MV-4-11 (cell line): ENCODE measurements at regions not wholly inside any gene's neighbourhood (a gene's known extent, or its start where the extent isn't known, plus 50 kb on each side); places are given as distances from the start of the nearest gene placed in this dataset.
A peak's percentile ranks its signal among the peaks of the same experiment; 100 is the strongest.

Experiments used
- DNase-seq: peaks from one replicate; lab custom pipeline; 2025; lab: John Stamatoyannopoulos, UW

DNA sequence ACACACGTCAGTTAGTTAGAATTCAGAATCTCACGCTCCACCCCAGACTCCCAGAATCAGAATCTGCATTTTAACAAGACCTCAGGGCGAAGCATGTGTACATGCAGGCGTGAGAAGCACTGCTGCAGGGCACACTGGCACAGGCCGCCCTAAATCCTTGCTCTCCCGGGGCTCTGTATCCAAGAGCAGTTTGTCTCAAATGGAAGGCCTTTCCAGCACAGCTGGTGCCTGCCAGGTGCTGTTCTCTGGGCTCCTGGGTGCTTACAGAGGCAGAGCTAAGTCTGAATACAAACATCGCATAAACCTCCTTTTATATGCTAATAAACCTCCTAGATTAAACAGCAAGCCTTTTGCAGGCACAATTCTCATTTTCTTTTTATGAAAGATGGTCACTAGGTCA is 119.1 kb upstream of the CD93 start:
- DNase-seq, result no peak

DNA sequence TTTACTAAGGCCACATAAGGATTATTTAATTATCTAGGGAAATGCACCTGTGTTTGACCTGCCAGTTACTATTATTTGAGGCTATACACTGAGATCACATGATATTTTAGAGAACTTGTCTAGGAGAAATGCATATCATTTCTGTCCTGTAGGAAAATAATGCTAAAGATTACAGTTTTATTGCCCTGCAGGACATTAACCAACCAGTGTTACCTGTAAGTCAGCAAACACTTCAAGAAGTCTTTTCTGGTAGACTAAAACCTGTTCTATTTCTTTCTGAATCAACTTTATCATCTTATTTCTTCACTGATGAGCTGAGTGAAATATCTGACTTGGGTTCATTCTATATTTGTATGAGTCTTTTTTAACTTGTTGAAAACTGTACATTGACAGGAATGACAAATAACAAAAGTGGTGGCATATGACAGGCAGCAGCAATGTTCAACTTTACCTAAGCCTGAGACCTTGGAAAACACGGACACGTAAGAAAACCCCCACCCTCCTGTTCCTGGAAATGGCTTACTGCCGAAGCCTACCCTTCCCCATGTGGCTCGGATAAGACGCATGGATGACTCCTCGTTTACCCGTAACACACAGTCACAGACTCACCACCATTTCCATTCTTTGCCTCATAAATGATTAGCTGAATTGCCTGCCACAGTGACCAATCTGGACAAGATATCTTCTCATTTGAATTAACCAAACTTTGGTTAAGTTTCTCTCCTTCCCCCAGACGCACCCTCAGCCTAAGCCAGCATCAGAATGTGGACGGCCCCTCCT is 118.0 kb upstream of the CD93 start:
- DNase-seq, result no peak

DNA sequence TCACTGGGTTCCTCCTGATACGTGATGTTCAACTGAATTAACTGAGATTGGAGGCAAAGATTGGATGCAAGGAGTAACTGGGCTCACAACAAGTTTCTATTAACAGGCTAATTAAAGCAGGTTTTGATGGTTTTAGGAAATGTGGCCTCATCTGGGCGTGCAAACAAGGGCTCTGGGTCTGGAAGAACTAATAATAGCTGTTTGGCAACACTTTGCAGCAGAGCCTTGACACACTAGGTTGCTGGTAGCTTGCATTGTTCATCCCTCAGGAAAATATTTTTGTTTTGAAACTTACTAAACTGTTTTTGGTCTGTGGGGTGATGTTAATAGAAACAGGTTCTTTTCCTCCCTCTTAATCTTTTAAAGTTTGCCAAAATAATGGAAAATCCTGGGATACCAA is 117.2 kb upstream of the CD93 start:
- DNase-seq, result no peak

DNA sequence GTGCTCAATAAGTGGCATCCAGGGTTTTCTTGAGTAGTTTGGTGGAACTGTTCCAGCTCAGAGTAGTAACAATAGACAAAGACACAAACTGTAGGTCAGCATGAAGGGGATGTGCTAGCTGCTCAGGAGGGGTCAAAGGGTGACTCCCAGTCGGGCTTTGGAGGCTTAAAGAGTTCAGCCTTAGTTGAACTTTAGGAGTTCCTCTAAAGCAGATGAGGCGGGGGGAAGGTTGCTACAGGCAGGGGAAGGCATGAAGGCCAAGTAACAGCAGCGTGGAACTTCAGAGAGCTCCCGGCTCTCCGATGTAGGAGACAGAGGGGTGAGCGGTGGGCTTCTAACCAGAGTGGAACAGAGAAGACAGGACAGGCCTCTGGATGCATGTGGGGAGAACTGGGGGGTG is 115.5 kb upstream of the CD93 start:
- peak; percentile 42 for DNase-seq

DNA sequence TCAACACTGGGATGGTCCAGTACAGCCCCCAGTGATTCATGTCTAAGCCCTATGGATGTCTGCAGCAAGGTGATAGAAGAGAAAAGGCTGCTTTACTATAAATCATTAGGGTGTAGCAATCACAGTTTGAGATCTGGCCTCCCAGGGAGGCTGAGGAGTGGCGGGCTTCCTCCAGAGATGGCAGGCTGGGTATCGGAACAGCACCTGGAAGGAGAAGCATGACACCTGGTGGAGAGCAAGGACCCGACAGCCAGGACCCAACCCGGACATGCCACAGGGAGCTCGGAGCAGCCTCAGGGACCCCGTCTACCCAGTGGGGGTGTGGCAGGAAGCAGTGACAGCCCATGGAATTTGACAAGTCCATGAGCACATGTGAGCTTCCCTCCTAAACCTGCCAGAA is 114.8 kb upstream of the CD93 start:
- DNase-seq, result peak; percentile 12

DNA sequence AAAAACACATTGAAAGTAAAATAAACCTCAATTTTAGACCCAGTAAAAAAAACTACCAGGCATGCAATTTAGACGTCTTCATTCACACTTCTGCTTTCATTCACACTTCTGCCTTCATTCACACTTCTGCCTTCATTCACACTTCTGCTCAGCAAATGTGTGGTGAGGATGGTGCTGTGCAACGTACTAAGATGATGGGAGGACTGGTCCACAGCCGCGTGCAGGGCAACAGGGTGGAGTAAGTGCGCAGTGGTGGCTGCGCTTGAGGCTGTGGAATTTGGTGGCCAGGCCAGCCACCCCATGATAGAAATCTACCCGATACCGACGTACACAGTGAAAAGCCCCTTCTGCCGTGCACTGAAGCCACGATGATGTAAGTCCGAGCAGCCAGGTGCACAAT is 114.3 kb upstream of the CD93 start:
- peak; percentile 93 for DNase-seq

DNA sequence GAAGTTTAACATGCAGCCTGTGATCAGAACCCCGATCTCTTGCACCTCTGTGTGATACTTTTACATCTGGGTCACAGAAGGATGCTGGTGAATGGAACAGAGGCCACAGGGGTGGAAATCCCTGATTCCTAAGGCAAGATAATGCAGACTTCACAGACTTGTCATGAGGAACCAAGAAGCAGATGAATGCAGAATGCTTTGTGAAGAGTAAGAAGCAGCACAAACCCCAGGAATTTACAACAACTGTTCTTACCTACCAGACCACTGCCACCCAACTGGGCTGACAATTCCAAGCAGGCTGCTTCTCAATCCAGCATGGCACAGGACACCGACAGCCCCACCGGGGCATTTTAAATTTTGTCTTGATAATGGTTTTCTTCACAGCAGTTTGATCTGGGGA is 113.2 kb upstream of the CD93 start:
- no peak for DNase-seq

DNA sequence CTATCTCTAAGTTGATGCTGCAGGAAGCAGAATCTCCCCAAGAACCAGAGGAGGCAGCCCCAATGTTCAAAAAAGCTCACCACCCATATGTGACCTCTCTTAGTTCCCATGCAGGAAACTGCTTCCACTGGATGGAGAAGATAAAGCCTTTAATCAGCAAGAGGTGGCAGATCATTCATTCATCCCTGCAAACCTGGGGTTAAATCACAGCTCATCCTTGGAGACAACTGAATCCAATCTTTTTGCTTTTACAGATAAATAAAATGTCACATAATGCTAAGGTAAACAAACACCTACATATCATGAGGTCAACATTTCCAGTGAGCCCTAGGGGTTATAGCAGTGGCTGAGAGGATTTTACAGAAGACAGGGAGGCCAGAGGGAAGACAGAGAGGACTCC is 112.7 kb upstream of the CD93 start:
- DNase-seq, result no peak

DNA sequence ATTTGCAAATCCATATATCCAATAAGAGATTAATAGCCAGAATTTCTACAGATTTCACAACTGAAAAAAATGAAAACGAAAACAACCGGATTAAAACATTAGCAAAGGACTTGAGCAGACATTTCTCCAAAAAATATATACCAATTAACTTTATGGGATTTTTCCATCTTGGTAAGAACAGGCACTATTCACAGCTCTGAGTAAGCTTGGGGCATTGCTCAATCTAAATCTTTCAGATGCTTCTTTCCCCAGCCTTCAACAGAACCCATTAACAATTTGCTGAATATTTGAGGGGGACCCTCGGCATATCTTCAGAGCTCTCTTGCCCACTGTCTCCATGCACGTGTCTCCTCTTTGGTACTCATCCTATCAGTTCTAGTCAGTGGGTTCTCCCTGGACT is 111.7 kb upstream of the CD93 start:
- no peak for DNase-seq

DNA sequence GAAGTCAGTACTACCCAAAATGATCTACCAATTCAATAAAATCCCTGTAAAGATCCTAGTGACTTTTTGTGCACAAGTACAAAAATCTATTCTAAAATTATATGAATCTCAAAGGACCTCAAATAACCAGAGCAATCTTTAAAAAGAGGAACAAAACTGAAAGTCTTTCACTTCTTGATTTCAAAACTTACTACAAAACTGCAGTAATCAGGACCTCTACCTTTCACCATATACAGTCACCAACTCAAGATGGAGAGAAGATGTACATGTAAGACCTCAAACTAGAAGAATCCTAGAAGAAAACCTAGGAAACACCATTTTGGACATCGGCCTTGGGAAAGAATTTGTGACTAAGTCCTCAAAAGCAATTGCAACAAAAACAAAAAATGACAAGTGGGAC is 109.5 kb upstream of the CD93 start:
- peak; percentile 85 for DNase-seq

DNA sequence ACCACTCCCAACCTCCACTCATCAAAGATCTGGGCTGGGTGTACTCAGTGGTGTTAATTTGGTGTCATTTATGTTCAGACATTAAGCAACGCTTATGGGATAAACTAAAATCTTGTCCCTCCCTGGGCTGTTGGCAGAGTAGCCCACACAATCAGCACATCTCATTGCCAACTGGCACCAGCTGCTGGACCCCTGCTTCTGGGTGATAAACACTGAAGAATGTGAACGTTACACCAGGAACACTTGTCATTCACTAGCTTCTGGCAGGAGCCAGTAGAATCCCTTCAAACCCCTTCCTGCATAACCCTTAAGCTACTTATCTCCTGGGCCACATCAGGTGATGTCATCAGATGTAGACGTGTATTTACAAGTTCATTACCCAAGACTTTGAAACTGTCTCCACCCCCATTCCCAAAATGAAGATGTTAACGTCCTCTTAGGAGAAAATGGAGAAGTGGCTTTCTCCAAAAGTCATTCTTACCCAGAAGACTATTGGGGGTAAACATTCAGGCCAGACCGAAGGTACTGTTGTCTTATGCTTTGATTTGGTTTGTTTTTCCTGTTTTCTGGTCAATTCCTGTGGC is 107.8 kb upstream of the CD93 start:
- DNase-seq, result peak; percentile 90

DNA sequence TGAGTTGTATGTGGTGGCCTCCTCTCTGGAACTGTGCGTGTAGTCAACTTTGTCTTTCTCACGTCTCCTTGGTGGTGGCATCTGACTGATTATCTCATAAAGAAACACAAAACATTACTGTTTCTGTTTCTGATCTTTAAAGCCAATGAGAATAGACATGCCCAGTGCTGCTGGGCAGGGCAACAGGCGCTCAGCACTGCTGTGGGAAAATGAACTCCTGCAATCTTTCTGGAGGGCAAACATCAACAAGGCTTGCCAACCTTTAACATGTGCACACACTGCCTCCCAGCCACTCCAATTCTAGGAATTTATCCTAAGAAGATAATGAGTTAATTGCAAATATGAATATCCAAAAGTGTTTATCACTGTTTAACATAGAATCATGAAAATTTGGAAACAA is 106.3 kb upstream of the CD93 start:
- DNase-seq, result no peak

DNA sequence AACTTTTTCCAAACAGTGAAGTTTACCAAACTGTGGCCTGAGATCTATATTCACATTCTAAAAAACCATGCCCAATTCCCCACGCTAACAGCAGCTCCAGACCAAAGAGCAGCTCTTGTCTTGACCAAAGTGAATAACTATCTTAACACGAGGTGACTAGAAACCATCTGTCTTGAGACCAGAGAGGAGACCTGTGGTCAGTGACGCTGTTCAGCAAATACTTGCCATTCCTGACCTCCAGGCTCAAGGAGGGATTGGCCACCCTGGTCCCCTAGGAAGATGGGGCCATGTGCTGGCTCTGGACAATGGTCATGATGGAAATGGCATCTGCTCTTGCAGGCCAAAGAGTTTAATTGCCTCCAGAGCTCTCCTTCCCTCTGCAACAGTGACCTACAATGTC is 104.4 kb upstream of the CD93 start:
- no peak for DNase-seq

DNA sequence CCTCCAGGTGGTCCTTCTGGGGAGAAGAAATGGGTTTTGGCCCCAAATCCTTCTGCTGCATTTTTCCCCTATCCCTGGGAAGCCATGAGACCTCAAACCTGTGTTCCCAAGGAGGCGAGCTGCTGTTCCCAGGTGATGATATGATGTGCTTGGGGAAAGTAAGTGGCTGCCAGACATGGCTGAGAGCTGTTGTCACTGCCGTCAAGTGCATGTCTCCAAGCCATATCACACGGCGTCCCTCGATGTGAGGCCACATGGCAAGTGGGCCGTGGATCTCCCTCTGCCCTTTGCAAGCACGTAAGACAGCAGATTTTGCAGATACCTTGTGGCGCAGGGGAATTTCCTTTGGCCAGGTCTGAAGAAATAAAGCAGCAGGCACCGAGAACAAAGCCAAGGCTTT is 103.7 kb upstream of the CD93 start:
- DNase-seq, result no peak

DNA sequence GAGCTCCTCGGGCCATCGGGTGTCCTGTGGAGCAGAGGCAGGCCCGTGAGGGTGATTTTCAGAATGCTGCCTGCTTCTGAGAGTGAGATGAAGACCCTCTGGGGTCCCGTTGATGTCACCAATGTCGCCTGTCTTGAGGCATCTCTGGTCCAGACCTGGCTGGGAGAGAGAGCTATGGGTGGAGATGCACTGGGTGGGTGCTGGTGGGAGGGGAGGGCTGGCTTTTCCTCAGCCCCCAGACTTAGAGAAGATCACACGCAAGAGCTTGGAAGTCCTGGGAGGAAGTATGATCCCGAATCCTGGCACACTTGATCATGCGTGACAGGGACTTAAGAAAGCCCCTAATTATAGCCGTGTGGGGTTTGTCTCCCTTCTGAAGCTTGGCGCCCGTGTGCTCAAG is 103.2 kb upstream of the CD93 start:
- DNase-seq, result no peak

DNA sequence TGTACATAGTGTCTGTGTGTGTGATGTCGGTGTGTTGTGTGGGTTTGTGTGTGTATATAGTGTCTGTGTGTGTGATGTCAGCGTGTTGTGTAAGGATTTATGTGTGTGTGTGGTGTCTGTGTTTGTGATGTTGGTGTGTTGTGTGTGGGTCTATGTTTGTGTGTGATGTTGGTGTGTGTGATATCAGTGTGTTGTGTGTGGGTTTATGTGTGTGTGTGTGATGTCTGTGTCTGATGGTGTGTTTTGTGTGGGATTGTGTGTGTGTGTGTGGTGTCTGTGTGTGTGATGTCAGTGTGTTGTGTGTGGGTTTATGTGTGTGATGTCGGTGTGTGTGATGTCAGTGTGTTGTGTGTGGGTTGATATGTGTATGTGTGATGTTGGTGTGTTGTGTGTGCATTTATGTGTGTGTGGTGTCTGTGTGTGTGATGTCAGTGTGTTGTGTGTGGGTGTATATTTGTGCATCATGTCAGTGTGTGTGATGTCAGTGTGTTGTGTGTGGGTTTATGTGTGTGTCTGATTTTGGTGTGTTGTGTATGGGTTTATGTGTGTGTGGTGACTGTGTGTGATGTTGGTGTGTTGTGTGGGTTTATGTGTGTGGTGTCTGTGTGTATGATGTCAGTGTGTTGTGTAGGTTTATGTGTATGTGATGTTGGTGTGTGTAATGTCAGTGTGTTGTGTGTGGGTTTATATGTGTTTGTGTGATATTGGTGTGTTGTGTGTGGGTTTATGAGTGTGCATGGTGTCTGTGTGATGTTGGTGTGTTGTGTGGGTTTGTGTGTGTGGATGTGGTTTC is 102.4 kb upstream of the CD93 start:
- no peak for DNase-seq

DNA sequence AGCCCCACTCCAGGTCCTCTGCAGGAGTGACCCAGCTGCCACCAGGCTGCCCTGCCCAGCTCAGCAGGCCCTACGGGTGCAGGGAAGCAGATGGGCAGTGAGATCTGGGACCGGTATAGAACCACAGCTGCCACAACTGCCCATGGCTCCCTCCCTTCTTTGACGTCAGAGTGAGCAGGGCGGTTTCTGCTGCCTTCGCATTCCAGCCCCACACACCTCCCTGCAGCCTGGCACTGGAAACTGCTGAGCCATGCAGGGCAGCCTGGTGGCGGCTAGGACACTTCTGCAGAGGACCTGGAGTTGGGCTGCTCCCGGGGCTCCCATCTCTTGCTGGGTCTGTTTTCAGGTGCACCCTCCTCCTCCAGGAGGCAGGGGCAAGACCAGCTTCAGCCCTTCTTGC is 101.6 kb upstream of the CD93 start:
- no peak for DNase-seq

DNA sequence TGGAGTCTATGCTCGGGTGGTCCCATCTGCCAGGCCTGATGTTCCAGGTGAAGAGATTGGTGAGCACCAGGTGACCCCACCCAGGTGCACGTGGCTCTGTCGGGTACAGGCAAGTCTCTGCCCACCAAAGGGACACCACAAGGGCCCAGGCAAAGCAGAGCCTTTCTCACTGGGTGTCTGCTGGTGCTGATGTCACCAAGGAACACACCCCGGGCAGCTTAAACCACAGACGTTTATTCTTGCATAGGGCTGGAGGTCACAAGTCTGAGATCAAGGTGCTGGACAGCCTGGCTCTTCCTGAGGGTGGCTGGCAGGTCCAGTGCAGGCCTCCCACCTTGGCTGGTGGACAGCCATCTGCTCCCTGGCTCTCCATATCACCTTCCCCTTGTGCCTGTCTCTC is 100.7 kb upstream of the CD93 start:
- DNase-seq, result no peak

DNA sequence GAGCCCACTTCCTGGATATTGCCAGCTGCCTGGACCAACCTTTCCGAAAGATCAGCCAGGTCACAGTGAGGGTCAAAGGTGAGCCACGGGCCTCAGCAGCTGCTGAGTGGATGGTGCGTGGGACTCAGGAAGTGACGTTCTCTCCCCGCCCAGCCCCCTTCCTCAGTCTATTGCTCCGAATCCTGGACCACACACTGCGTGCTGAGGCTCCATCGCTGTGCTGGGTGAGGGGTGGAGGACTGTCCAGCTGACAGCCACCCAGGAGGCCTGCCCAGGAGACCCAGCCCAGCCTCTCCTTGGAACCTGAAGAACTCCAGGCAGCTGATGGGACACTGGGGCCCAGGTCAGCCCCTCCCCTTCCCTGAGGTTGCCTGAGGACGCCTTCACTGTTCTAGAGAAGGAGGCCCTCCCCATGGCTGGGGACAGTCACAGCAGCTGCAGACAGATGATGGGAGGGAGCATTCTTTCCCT is 94.4 kb upstream of the CD93 start:
- DNase-seq, result no peak

DNA sequence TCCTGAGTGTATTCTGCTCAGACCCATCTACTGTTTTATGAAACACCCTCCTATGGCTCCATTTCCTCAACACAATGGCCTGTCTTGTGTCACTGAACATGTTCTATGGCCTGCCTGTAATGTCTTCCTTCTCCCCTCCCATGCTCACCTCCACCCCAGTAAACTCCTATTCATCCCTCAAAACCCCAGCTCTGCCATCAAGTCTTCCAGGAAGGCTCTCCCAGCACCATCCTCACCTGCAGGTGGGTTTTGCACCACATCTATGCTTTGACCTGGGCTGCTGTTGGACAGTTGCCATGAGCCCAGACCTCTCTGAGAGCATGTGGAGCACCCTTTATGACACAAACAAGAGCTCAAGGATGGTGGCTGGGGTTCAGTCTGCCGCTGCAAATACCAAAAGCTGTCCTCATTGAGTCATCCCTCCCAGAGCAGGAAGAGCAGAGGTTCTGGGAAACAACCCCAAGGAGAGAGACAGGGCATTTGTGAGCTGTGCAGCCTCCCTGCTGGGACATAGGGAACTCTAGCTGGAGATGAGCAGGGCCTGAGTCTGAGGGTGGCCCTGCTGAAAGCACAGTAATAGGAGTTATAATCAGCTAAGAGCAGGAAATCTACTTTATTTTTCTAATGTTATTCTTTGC is 93.8 kb upstream of the CD93 start:
- no peak for DNase-seq

DNA sequence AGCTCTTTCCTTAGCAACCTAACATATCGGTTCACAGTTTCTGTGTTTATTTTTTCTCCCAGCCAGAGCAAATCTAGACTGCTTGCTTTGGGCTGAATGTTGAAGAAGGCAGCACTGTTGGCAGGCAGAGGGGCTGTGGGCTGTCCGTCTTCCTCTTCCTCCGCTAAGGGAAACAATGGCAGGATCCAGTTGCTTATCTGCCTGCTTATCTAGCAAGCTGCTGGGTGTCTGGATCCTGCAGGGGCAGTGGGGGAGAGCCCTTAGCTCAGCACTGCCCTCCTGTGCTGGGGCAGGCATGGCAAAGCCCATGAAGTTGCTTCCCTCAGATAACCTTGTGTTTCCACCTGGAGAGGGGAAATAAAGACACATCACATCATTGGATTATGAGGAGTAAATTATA is 92.7 kb upstream of the CD93 start:
- DNase-seq, result no peak

DNA sequence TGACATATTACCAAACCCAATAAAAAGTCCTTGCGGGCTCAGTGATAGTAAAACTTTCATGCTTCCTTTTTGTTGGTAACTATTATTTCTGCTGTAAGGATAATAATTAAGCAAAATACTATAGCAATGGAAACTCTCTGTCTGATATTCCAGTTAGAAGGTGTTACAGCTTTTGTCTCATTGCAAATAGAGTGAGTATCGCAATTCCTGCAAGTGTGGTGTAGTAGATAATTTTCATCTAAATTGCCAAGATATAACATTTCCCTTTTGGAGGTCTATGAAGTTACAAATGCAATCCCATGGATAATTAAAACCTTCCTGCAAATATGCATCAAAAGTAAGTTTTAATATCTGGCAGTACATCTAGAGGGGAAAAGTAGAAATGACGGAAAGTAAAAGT is 88.7 kb upstream of the CD93 start:
- DNase-seq, result no peak

DNA sequence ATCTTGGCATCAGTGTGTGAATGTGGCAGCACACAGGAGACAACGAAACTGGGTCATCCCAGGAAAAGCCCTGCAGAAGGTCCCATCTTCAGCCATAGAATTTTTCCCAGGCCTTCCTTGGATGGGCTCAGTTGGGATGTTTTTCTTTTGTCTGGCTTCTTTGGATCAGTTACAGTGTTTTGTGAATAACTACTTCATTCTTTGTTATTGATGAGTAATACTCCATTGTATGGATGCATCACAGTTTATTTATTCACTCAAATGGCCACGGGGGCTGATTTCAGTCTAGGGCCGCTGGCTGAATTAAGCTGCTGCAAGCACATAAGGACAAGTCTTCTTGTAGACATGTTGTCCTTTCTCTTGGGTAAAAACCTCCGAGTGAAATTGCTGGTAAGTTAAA is 81.3 kb upstream of the CD93 start:
- DNase-seq, result no peak
